HG02759 (cell line): ENCODE measurements at regions not wholly inside any gene's neighbourhood (a gene's known extent, or its start where the extent isn't known, plus 50 kb on each side); places are given as distances from the start of the nearest gene placed in this dataset.

Source experiments
- ATAC-seq: cut with Tn5 transposase; IDR thresholded peaks from one replicate; pipeline ENCODE4 v1.9.1; 2021; ENCODE audit warnings: mild to moderate bottlenecking, moderate library complexity; ENCODE audit not compliant: unreplicated experiment

DNA sequence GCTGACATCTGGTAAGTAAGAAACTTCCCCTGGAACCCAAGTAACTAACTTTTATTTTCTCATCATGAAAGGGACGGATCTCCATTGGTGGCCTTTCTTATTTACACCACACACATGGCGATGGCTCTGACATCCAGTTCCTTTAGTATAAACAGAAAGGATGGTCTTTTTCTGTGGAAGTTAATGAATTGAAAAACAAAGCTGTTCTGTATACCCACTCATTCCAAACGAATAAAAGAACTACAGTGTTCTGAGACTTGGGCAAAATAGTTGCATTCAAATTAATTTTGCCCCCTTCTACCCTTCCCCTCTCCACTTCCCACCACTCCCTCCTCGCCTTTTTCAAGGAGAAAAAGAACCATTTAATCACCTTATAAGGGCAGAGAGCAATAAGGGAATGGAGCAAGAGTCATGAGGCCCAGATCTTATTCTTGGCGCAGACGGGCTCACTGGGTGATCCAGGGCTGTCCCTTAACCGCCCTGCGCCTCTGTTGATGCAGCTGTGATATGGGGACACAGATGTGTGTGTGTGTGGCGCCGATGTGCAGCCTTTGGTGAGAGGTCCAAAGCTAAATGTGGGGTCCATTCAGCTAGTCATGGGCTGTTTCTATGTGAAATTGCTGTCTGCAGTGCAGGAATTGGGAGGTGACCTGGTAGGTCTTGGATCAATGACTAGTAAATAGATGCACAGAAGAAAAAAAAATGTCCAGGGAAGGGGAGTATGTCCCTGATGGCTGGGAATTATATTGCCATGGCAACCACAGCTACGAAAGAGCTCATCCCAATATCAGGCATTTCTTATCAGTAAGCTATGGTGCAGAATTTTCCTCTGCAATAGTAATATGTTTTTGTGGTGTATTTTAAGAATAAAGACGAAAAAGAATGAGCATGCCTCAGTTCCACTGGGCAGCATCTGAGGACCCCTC is 141.5 kb upstream of the ERCC6L2 start:
- no peak for ATAC-seq

DNA sequence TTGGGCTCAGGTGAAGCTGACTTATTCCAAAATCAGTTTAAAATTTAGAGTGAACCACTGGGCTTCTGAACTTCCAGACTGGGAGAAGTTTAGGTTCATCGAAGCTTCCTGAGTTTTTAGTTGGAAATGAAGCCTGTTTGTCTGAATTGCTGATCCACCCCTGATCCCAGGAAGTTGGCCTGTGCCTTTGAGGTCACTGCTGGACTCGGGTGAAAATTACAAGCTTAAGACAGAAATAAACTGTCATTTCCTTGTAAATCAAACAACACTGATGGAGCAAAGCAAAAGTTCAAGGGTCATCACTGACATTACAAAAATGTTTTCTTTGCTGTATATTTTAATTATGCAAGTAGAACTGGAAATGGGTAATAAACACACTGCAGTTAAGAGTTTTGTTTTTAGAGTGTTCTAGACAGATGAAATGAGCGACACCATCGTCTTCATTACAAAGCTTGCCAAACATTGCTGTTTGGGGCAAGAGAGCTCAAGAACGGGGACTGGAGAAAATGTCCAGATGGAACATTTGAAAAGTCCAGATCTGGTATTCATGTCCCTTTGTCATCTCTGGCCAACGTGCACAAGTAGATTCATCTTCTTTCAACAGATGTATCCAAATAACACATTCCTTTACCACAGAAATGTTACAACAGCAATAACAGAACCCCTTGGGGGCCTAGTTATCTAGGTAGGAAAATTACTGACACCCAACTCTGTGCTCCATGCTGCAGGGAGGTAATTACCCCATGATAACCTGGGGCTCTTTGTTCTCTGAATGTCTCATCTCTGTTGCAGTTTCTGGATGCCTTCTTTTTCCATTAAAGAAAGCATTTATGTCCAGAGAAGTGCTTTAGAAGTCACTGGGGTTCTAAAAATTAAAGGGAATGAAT is 142.4 kb upstream of the ERCC6L2 start:
- no peak for ATAC-seq

DNA sequence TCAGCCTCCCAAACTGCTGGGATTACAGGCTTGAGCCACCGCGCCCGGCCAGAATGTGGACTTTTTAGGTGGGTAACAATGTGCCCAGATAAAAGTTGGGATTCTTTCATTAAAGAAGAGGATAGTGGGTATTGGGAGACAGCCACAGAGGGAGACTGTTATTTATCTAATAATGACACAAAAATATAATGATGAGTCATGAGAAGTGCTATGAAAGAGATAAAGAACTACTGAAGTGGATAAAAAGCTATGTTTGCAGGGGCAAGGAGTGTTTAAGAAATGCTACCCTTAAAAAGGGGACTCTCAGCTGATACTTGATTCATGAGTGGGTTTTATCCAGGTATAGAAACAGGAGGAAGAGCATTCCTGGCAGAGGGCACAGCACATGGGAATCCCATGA is 143.6 kb upstream of the ERCC6L2 start:
- ATAC-seq = no peak

DNA sequence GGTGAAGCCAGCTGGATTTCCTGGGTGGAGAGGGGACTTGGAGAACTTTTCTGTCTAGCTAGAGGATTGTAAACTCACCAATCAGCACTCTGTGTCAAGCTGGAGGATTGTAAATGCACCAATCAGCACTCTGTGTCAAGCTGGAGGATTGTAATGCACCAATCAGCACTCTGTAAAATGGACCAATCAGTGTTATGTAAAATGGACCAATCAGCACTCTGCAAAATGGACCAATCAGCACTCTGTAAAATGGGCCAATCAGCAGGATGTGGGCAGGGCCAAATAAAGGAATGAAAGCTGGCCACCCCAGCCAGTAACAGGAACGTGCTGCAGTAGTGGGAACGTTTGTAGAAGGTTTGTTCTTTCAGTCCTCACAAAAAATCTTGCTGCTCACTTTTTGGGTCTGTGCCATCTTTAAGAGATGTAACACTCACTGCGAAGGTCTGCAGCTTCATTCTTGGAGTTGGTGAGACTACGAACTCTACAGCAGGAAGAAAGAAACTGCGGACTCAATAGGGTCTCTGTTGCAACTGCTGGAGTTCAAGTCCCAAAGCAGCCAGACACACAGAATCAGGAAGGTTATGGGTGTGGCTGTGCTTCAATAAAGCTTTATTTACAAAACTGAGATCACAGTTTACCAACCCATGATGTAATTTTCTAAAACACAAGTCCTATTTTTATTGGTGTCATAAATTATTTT is 145.7 kb upstream of the ERCC6L2 start:
- ATAC-seq = no peak

DNA sequence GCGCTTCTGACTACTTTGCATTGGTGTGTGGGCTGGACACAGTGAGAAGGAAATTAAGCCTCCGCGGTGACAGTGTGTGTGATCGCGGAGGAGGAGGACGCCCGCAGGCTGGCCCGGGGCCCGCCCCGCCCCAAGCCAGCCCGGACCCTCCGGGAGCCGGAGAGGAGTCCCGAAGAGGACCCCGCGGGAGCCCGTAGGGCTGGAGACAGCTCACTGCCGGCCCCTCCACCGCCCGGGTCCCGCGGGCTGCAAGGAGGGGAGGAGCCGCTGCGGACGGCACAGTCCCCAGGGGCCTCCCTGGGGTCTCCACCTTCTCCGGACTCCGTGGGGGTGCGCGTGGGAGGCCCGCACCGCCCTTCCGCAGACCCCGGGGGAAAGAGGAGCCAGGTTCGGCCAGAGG is 146.4 kb upstream of the ERCC6L2 start:
- no peak for ATAC-seq

DNA sequence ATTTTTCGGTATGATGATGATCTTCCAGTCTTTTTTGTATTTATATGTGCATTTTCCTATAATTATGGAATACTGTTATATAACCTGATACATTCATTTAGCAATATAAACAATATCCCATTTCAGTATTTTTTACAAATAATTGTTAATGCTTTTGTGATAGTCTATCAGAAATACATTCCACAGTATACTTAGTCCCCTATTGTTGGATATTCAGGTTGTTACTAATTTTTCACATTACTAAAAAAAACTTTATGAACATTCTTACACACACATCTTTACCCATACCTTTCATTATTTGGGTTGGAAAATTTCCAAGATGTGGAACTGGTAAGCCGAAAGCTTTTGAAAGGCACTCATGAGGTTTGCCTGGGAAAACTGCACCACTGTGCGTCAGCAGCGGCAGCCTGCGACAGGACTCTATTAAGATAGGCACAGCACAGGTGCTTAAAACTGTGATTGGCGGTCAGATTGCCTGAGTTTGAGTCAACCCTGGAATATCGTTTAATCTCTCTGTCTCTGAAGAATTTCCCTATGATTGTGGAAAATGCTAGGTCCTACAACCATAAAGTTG is 147.5 kb upstream of the ERCC6L2 start:
- ATAC-seq = no peak

DNA sequence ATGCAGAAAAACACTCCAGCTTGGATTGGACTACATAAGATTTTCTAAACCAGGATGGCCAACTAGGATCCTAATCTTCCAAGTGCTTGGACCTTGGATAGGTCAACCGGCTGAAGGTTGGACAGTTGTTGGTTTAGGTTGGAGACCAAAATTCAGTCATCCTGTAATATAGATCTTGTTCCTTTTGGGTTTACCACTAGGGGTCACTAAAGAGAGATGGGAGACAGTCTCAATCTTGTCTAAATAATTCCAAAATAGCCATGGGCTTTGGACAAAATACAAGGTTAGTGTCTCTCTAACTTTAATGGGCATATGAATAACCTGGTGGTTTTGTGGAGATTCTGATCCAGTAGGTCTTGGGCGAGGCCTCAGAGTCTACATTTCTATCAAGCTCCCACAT is 148.7 kb upstream of the ERCC6L2 start:
- no peak for ATAC-seq

DNA sequence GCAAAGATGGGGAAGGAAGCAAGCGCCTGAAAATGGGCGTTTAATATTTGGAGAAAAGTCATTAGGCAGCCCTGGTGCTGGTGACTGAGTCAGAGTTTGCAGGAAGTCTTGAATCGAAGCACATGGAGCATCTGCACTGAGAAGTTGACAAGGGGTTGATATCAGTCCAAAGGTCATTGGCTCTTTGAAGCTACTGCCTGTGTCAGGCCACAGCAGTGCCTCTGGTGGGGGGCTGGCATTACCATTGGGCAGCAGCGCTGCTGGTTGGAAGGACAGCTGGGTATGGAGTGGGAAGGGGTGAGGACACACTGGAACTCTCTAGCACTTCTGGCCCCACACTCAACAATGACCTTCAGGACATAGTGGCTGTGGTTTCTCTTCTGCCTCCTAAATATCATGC is 150.4 kb upstream of the ERCC6L2 start:
- ATAC-seq = peak; percentile 3

DNA sequence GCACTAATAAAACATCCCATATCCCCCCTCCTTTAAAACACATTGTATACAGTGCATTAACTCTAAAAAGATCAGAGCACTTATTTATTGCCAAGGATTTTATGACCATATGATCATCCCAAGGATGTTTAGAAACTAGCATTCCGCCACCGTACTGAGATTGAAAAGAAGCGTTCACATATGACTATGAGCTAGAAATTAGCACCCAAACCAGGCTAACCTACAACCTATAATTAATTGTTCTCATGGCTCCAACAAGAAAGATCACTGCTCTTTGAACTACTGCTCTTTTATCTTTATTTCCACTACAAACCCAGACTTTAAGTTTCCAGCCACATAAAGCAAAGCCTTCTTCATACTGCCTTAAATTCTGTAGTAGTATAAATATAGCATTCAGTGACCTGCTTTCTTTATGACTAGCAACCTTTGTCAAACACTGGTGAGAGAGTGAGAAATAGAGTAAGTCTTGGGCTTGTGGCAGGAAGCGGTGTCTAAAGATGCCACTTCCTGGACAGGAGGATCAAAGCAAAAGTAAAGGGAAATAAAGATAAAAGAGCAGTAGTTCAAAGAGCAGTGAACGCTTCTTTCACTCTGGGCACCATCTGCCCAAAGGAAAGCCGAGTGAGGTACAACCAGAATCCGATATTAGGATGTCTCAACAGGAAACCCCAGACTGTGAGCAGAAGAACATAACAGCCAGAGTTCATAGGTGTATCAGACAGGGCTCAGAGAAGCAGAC is 151.1 kb upstream of the ERCC6L2 start:
- peak; percentile 93 for ATAC-seq

DNA sequence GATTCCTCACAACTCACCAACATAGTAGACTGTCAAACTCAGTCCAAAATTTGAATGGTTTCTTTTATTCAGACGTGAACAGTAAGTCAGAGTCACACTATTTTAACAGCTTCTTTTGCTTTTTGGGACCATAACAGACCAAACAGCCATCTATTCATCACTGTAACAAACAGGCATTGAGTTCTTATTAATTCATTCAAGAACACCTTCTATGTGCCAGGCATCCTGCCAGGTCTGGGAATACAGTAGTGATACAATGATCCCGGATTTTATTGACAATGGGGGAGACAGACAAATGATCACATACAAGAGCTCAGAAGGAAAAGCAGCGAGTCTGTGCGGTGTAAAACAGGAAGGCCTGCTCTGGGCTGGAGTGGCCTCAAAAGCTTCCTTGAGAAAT is 153.3 kb upstream of the ERCC6L2 start:
- no peak for ATAC-seq

DNA sequence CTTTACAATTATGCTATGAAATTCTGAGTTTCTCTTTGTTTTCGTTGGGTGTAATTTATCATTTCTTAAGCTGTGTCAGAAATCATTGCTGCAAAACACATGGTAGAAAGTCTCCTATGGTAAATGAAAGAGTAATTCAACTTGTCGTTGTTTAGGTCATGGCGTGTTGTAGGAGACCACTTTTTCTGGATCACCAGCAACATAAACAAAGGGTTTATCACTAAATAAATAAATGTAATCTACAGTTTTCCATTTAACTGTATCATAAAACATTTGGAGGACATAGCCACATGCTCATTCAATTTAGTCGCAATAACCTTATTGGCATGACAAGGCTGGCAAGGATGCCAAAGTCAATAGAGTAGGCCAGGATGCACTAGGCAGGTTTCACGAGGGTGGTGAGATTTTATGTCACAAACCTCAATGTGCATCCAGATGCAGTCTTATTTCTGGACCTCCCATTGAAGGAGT is 154.4 kb upstream of the ERCC6L2 start:
- ATAC-seq = no peak

DNA sequence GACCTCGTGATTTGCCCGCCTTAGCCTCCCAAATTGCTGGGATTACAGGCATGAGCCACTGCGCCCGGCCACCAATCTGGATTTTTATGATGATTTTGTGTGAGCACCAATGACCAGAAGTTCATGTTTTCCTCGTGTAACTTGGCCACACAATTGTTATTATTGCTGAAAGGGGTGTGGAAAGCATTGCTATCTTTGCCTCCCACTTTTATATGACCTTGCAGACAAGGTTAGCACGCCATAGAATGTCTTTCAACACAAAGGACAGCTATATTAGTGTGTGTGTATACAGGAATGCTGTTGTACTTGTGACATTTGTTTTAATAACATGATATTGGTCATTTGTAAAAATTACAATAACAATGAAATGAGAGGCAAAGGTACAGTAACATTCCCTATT is 155.0 kb upstream of the ERCC6L2 start:
- ATAC-seq = no peak

DNA sequence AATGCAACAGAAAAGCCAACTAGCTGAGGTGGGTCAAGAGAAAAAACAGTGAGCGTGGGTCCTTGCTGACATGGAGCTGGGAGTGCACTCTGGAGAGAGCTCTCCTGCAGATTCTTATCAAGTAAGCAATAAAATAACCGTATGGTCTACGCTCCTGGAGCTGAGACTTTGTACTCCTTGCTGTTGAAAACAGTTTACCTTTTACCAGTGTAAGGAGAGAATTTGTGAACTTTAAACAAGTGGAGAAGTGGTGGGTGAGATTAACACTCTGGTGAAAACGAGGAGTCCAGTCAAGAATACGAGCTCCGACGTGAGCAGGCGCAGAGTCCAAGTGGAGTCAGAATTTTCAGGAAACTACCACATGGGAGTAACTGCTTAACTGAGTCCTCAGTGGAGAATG is 156.1 kb upstream of the ERCC6L2 start:
- no peak for ATAC-seq

DNA sequence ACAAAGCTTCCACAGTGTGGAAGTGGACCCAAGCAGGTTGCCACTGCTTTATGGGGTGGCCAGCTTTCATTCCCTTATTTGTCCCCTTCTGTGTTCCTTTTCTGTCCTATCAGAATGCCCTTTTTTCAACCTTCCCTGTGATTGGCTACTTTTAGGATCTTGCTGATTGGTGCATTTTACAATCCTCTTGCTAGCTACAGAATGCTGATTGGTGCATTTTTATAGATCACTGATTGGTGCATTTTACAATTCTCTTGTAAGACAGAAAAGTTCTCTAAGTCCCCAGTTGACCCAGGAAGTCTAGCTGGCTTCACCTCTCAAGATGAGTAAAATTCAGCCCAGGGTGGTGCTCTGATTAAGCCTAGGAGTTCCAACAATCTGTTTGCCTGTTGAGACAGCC is 157.2 kb upstream of the ERCC6L2 start:
- no peak for ATAC-seq

DNA sequence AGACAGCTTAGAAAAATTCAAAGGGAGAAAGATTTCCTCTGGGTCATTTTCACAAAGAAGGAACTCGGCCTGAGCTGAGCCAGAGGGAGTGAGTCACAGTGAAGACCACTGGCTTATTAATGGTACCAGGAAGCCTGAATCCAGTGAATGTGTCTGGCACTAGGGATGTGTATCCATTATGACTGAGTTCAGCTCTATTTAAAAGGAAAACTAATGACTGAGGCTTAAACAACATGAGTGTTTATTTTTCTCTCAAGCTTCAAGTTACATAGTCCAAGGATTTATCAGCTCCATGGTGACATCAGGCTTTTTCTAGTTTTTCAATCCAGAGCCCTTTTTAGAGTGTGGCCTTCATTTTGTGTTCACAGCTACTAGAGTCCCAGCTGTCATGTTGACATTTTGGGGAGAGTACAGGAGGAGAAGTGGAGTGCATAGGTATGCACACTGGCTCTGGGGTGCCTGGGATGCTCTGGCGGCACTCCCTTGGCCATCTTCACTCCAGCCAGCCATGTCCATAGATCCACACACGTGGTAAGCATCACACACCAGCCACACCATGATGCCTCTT is 159.5 kb upstream of the ERCC6L2 start:
- ATAC-seq = no peak

DNA sequence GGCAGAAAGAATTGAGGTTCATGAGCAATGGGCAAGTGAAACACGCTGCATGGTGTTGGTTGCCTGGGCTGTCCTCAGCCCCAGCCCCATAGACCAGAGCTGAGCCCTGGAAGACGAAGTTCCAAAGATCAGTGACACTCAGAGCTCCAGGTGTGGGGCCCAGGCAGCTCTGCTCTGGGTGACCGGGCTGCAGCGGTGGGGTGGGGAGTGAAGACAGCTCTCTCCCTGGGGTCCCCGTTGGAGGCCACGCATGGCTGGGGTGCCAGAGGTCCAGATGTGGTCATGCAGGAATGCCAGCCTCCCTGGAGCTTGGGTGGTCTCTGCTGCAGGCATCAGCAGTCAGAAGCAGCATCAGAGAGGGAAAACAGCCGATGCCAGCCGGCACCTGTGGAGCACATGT is 165.0 kb upstream of the ERCC6L2 start:
- ATAC-seq = no peak

DNA sequence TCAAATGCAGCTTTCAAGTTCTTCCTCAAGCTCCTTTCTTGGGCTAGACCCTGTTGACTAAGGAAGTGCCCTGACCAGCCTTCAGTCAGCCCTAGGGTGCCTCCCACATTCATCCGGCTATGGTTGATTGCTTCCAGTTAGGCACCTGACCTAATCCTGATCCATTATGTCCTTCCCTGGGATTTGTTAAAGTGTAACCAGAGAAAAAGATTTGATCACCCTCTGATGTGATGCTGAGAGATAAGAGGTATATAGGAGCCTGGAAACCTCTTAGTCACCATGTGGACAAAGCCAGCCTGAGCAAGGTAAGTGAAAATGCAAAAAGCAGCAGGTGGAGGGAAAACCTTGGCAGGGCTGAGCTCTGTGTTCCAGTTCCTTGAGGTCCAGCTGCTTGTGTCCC is 178.8 kb upstream of the ERCC6L2 start:
- ATAC-seq = no peak

DNA sequence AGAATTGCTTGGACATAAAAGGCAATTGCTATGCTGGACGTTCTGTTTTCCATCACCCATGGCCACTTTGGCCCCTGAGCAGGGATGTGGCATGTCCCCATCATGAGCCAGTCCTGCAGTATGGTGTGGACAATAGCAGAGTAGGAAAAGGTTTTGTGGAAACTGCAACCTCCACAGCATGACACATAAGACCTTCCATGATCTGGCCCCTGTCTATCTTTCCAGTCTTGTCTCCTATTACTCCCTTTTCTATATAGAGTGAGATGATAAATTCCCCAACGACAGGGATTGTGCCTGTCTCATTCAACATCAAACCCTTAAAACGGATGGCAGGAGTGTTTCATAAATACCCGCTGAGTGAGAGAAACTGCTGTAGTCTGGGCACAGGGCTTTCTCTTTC is 174.7 kb upstream of the PTCH1 start:
- ATAC-seq = no peak

DNA sequence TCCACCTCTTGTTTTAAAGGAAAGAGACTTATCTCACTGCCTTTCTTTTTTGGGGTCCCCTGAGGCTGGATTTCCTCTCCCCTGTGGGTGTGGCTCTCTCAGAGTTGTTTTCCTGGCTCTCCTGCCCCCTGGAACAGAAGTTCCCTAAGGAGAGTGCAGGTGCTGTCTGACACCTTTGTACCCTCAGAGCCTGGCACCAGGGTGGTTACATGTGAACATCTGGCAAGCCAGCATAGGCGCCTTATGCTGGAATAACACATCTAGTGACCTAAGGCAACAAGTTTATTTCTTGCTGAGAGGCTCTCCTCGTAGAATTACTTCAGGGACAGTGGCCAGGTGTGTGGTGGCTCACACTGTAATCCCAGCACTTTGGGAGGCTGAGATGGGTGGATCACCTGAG is 172.9 kb upstream of the PTCH1 start:
- no peak for ATAC-seq

DNA sequence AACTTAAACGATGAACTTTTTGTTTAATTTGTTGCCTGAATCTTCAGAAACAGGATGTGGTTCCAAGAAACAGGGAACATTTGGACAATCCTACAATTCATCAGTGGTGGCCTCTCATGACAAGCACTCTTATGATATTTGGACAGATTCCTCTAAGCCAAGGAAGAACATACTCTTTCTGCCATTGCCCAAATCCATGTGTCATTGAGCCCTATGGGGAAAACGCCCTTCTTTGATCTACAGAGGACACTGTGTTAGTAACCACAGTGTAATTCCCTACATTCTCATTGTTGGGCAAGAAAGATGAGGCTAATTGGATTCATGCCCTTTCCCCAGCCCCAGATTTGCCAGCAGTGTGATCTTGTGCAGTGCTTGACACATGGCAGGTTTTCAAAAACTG is 167.7 kb upstream of the PTCH1 start:
- no peak for ATAC-seq
